Mesenchymal stem cell (in vitro differentiated cells and primary cell): ENCODE measurements at regions not wholly inside any gene's neighbourhood (a gene's known extent, or its start where the extent isn't known, plus 50 kb on each side); places are given as distances from the start of the nearest gene placed in this dataset.

ENCODE experiments used
- DNase-seq: peaks from one replicate; pipeline ENCODE4 v3.0.0-alpha.2; 2013
- H2AFZ ChIP-seq: one replicate; pipeline ENCODE4 v1.6.1; 2013; ENCODE audit warnings: low read depth, mild to moderate bottlenecking, control low read depth, inconsistent platforms, low read length, moderate library complexity
- H2AK5ac ChIP-seq: 2 replicates; pipeline ENCODE4 v1.6.1; 2013; ENCODE audit warnings: low read length, moderate library complexity, mild to moderate bottlenecking, inconsistent platforms; ENCODE audit not compliant: severe bottlenecking
- H2BK120ac ChIP-seq: one replicate; pipeline ENCODE4 v1.6.1; 2013; ENCODE audit warnings: low read depth, mild to moderate bottlenecking, inconsistent platforms, low read length, moderate library complexity
- H2BK12ac ChIP-seq, 2 experiments: one replicate each; pipeline ENCODE4 v1.6.1; 2013; ENCODE audit warnings: inconsistent platforms in 2 of 2, low read length in 2 of 2, mild to moderate bottlenecking in 2 of 2, moderate library complexity in 2 of 2, control low read depth in 1 of 2
- H2BK15ac ChIP-seq: one replicate; pipeline ENCODE4 v1.6.1; 2013; ENCODE audit warnings: mild to moderate bottlenecking, low read depth, inconsistent platforms; ENCODE audit not compliant: poor library complexity, severe bottlenecking
- H2BK5ac ChIP-seq: 2 replicates; pipeline ENCODE4 v1.6.1; 2013; ENCODE audit warnings: low read depth, mild to moderate bottlenecking, low read length, control low read depth, inconsistent platforms; ENCODE audit not compliant: poor library complexity, severe bottlenecking
- H3K14ac ChIP-seq, 2 experiments: one replicate each; pipeline ENCODE4 v1.6.1; 2013; ENCODE audit warnings: inconsistent platforms in 2 of 2, low read length in 2 of 2, control low read depth in 1 of 2, mild to moderate bottlenecking in 1 of 2, moderate library complexity in 1 of 2
- H3K18ac ChIP-seq, 2 experiments: one replicate each; pipeline ENCODE4 v1.6.1; 2013; ENCODE audit warnings: inconsistent platforms in 2 of 2, low read length in 2 of 2, control low read depth in 1 of 2, low read depth in 1 of 2, mild to moderate bottlenecking in 1 of 2
- H3K23ac ChIP-seq, 2 experiments: one replicate each; pipeline ENCODE4 v1.6.1; 2013; ENCODE audit warnings: inconsistent platforms in 2 of 2, low read length in 2 of 2, mild to moderate bottlenecking in 2 of 2, moderate library complexity in 2 of 2, control low read depth in 1 of 2
- H3K27ac ChIP-seq: 2 replicates; pipeline ENCODE4 v1.5.1; 2013; ENCODE audit warnings: mild to moderate bottlenecking, moderate library complexity, low read length, control low read depth, inconsistent platforms; ENCODE audit not compliant: poor library complexity, severe bottlenecking
- H3K27me3 ChIP-seq, 2 experiments: 2 replicates each; pipeline versions ENCODE4 v1.6.1 to v1.7.0; 2013; ENCODE audit warnings: low read length in 2 of 2, mild to moderate bottlenecking in 2 of 2, moderate library complexity in 2 of 2, control low read depth in 1 of 2, inconsistent platforms in 1 of 2; ENCODE audit not compliant: control insufficient read depth in 1 of 2, insufficient read depth in 1 of 2
- H3K36me3 ChIP-seq, 2 experiments: 2 replicates each; pipeline versions ENCODE4 v1.6.1 to v1.7.0; 2013; ENCODE audit warnings: low read length in 2 of 2, control low read depth in 1 of 2, inconsistent platforms in 1 of 2, low read depth in 1 of 2, mild to moderate bottlenecking in 1 of 2; ENCODE audit not compliant: insufficient read depth in 2 of 2, control insufficient read depth in 1 of 2
- H3K4ac ChIP-seq, 2 experiments: one replicate each; pipeline ENCODE4 v1.6.1; 2013; ENCODE audit warnings: inconsistent platforms in 2 of 2, low read length in 2 of 2, mild to moderate bottlenecking in 2 of 2, moderate library complexity in 2 of 2, control low read depth in 1 of 2, low read depth in 1 of 2
- H3K4me1 ChIP-seq: 2 replicates; pipeline ENCODE4 v1.6.1; 2013; ENCODE audit warnings: low read depth, low read length, control low read depth; ENCODE audit not compliant: control insufficient read depth, insufficient read depth
- H3K4me2 ChIP-seq: 2 replicates; pipeline ENCODE4 v1.6.1; 2013; ENCODE audit warnings: low read length, mild to moderate bottlenecking, inconsistent platforms; ENCODE audit not compliant: poor library complexity, severe bottlenecking
- H3K4me3 ChIP-seq, 2 experiments: 2 replicates each; pipeline versions ENCODE4 v1.5.1 to v1.7.0; 2013; ENCODE audit warnings: low read length in 2 of 2, mild to moderate bottlenecking in 2 of 2, control low read depth in 1 of 2, low read depth in 1 of 2; ENCODE audit not compliant: insufficient read depth in 1 of 2
- H3K79me1 ChIP-seq: replicated peaks from 2 replicates; pipeline ENCODE4 v1.6.1; 2013; ENCODE audit warnings: mild to moderate bottlenecking, control low read depth, low read length, inconsistent platforms; ENCODE audit not compliant: poor library complexity, severe bottlenecking
- H3K9ac ChIP-seq: 2 replicates; pipeline ENCODE4 v1.7.0; 2013; ENCODE audit warnings: mild to moderate bottlenecking, low read length, moderate library complexity
- H3K9me3 ChIP-seq: 2 replicates; pipeline ENCODE4 v1.7.0; 2013; ENCODE audit warnings: mild to moderate bottlenecking, low read length; ENCODE audit not compliant: control insufficient read depth
- H4K8ac ChIP-seq: one replicate; pipeline ENCODE4 v1.6.1; 2013; ENCODE audit warnings: inconsistent platforms, mild to moderate bottlenecking, low read length, moderate library complexity
- H4K91ac ChIP-seq: one replicate; pipeline ENCODE4 v1.6.1; 2013; ENCODE audit warnings: mild to moderate bottlenecking, low read length, inconsistent platforms
- WGBS: methylation state at CpG from one replicate; pipeline ENCODE4 v1.1.7; 2013; ENCODE audit warnings: mixed read lengths; 5-methylcytosine and 5-hydroxymethylcytosine counted together

- Histone ChIP-seq H3K27ac (no peak overlapping the region), H3K4me1 (no peaks in the 10 kb centered on the region), H4K8ac (no peak overlapping the region), H3K9ac (no peak overlapping the region), H3K27me3 (no peaks in the 10 kb centered on the region), H3K4me3 (no peak overlapping the region), H3K18ac (no peak overlapping the region), H2AK5ac (no peak overlapping the region), H2AFZ (no peak overlapping the region), H2BK120ac (no peak overlapping the region), H2BK5ac (no peak overlapping the region), H3K14ac (no peak overlapping the region), H3K9me3 (no peaks in the 10 kb centered on the region), H2BK15ac (no peak overlapping the region), H3K79me1 (no peaks in the 10 kb centered on the region), H4K91ac (no peak overlapping the region), H3K36me3 (no peaks in the 10 kb centered on the region), H3K23ac (no peak overlapping the region), H2BK12ac (no peak overlapping the region), H3K4me2 (no peak overlapping the region), H3K4ac (no peak overlapping the region)
- WGBS: 53% methylated on average over 2 of the region's 2 CpGs
- DNase-seq: no peak
Observed at GRCh38 chr11:105226766-105227165, 87.2 kb upstream of the CARD18 start.

GRCh38 chr11:105226091-105226490 is 86.5 kb upstream of the CARD18 start:
- Histone ChIP-seq H2BK5ac (no peak overlapping the region), H2AK5ac (no peak overlapping the region), H3K18ac (no peak overlapping the region), H3K9me3 (no peaks in the 10 kb centered on the region), H2BK120ac (no peak overlapping the region), H3K9ac (no peak overlapping the region), H2BK15ac (no peak overlapping the region), H3K4me2 (no peak overlapping the region), H2BK12ac (no peak overlapping the region), H2AFZ (no peak overlapping the region), H3K27me3 (no peaks in the 10 kb centered on the region), H4K8ac (no peak overlapping the region), H3K36me3 (no peaks in the 10 kb centered on the region), H3K27ac (no peak overlapping the region), H3K4me3 (no peak overlapping the region), H4K91ac (no peak overlapping the region), H3K79me1 (no peaks in the 10 kb centered on the region), H3K4me1 (no peaks in the 10 kb centered on the region), H3K23ac (no peak overlapping the region), H3K4ac (no peak overlapping the region), H3K14ac (no peak overlapping the region)
- DNase-seq: no peak

- H2AFZ ChIP-seq: no peak overlapping the region
- H3K9ac ChIP-seq: no peak overlapping the region
- H3K4me3 ChIP-seq: no peak overlapping the region
- H2BK120ac ChIP-seq: no peak overlapping the region
- H2BK12ac ChIP-seq: no peak overlapping the region
- no peak for DNase-seq
- H2BK15ac ChIP-seq: no peak overlapping the region
- no peak overlapping the region for H3K23ac ChIP-seq
- H3K14ac ChIP-seq: no peak overlapping the region
- H3K18ac ChIP-seq: peak overlapping the region in 1 of 2 experiments; percentile 66
- H2AK5ac ChIP-seq: no peak overlapping the region
- no peak overlapping the region for H3K27ac ChIP-seq
- H3K36me3 ChIP-seq: no peaks in the 10 kb centered on the region
- H3K9me3 ChIP-seq: no peaks in the 10 kb centered on the region
- no peak overlapping the region for H2BK5ac ChIP-seq
- H3K4ac ChIP-seq: no peak overlapping the region
- H4K8ac ChIP-seq: no peak overlapping the region
- no peak overlapping the region for H3K4me2 ChIP-seq
- H3K27me3 ChIP-seq: no peaks in the 10 kb centered on the region
- WGBS: 69% methylated on average over 3 of the region's 4 CpGs
- H3K4me1 ChIP-seq: no peaks in the 10 kb centered on the region
- no peaks in the 10 kb centered on the region for H3K79me1 ChIP-seq
- H4K91ac ChIP-seq: no peak overlapping the region
Observed at GRCh38 chr11:105224482-105225253, 85.1 kb upstream of the CARD18 start.

GRCh38 chr11:105220121-105220520 is 80.6 kb upstream of the CARD18 start:
- WGBS: 100% methylated on average over 3 of the region's 5 CpGs
- no peaks in the 10 kb centered on the region for H3K27me3 ChIP-seq
- no peak for DNase-seq

More at GRCh38 chr11:105220121-105220520, 80.6 kb upstream of the CARD18 start:
- no peak overlapping the region for H3K9ac ChIP-seq
- no peak overlapping the region for H2BK15ac ChIP-seq
- H2AK5ac ChIP-seq: no peak overlapping the region
- H4K91ac ChIP-seq: no peak overlapping the region
- H2BK120ac ChIP-seq: no peak overlapping the region
- no peak overlapping the region for H2BK12ac ChIP-seq
- no peak overlapping the region for H4K8ac ChIP-seq
- H3K79me1 ChIP-seq: no peaks in the 10 kb centered on the region
- no peak overlapping the region for H3K4me3 ChIP-seq
- H3K23ac ChIP-seq: no peak overlapping the region
- H3K9me3 ChIP-seq: no peaks in the 10 kb centered on the region
- H2BK5ac ChIP-seq: no peak overlapping the region
- H3K4ac ChIP-seq: no peak overlapping the region
- H3K4me1 ChIP-seq: no peaks in the 10 kb centered on the region
- H2AFZ ChIP-seq: no peak overlapping the region
- no peak overlapping the region for H3K14ac ChIP-seq
- H3K18ac ChIP-seq: no peak overlapping the region
- no peak overlapping the region for H3K4me2 ChIP-seq
- H3K27ac ChIP-seq: no peak overlapping the region
- no peaks in the 10 kb centered on the region for H3K36me3 ChIP-seq
